Fibroblast of skin of back (primary cell): ENCODE measurements at regions not wholly inside any gene's neighbourhood (a gene's known extent, or its start where the extent isn't known, plus 50 kb on each side); places are given as distances from the start of the nearest gene placed in this dataset.

Experiments
- DNase-seq: peaks from one replicate; pipeline ENCODE4 v3.0.0-alpha.2; 2013

- DNase-seq: peak; percentile 60
These were observed 336.3 kb downstream of the DYSF start for GRCh38 chr2:71789556-71790204.

- DNase-seq: no peak
These were observed 335.4 kb downstream of the DYSF start for GRCh38 chr2:71788601-71789240.

- DNase-seq: no peak
These were observed 334.8 kb downstream of the DYSF start for GRCh38 chr2:71788186-71788525.

- peak; percentile 70 for DNase-seq
These were observed 334.3 kb downstream of the DYSF start for GRCh38 chr2:71787476-71788185.

GRCh38 chr2:71787108-71787415 lies 333.7 kb downstream of the DYSF start:
- no peak for DNase-seq

GRCh38 chr2:71786291-71787107 lies 333.1 kb downstream of the DYSF start:
- no peak for DNase-seq

GRCh38 chr2:71785516-71785981 lies 332.2 kb downstream of the DYSF start:
- no peak for DNase-seq

- DNase-seq: peak; percentile 86
These were observed 331.6 kb downstream of the DYSF start for GRCh38 chr2:71784734-71785511.

- DNase-seq: no peak
These were observed 330.5 kb downstream of the DYSF start for GRCh38 chr2:71783815-71784214.

- DNase-seq: peak; percentile 60
These were observed 329.9 kb downstream of the DYSF start for GRCh38 chr2:71783215-71783614.

- DNase-seq: no peak
These were observed 329.0 kb downstream of the DYSF start for GRCh38 chr2:71782323-71782722.

GRCh38 chr2:71781695-71782228 lies 328.4 kb downstream of the DYSF start:
- DNase-seq: no peak

- DNase-seq: no peak
These were observed 326.8 kb downstream of the DYSF start for GRCh38 chr2:71780162-71780561.

- DNase-seq: no peak
These were observed 326.4 kb downstream of the DYSF start for GRCh38 chr2:71779774-71780105.

- DNase-seq: no peak
These were observed 325.8 kb downstream of the DYSF start for GRCh38 chr2:71778936-71779773.

- no peak for DNase-seq
These were observed 325.2 kb downstream of the DYSF start for GRCh38 chr2:71778514-71778913.

- no peak for DNase-seq
These were observed 324.6 kb downstream of the DYSF start for GRCh38 chr2:71777946-71778345.

GRCh38 chr2:71776227-71776626 lies 322.9 kb downstream of the DYSF start:
- no peak for DNase-seq

GRCh38 chr2:71773218-71773617 lies 319.9 kb downstream of the DYSF start:
- no peak for DNase-seq

GRCh38 chr2:71772510-71773172 lies 319.3 kb downstream of the DYSF start:
- DNase-seq: no peak

GRCh38 chr2:71767663-71768062 lies 314.3 kb downstream of the DYSF start:
- DNase-seq: no peak
